ENCODE measurements at regions not wholly inside any gene's neighbourhood (a gene's known extent, or its start where the extent isn't known, plus 50 kb on each side); places are given as distances from the start of the nearest gene placed in this dataset.

- TF ChIP-seq POLR2AphosphoS5 (IDR thresholded peaks at IDR 0.05; ENCODE audit: low read depth, low read length) = no peak
- TF ChIP-seq IRF3 (IDR thresholded peaks at IDR 0.05; ENCODE audit: low read depth, low read length) = no peak
- TF ChIP-seq CHD2 (IDR thresholded peaks at IDR 0.05; ENCODE audit: low read length, partially characterized antibody) = no peak
- no peak for TF ChIP-seq RAD21 (IDR thresholded peaks at IDR 0.05; ENCODE audit: low read length)
- no peak for TF ChIP-seq GABPA (IDR thresholded peaks at IDR 0.05; ENCODE audit: low read depth)
- no peak for TF ChIP-seq CTCF (IDR thresholded peaks at IDR 0.05)
- no peak for TF ChIP-seq RFX5 (IDR thresholded peaks at IDR 0.05; ENCODE audit: low read length)
- TF ChIP-seq EP300 (IDR thresholded peaks at IDR 0.05; ENCODE audit: borderline replicate concordance in 1 of 2, low read depth in 1 of 2, low read length in 1 of 2) = no peak
- no peak for TF ChIP-seq MXI1 (IDR thresholded peaks at IDR 0.05; ENCODE audit: low read depth, low read length)
Observed at GRCh38 chr5:33162057-33162456, 278.7 kb upstream of the TARS1 start.
